GM12864 (cell line): ENCODE measurements at regions not wholly inside any gene's neighbourhood (a gene's known extent, or its start where the extent isn't known, plus 50 kb on each side); places are given as distances from the start of the nearest gene placed in this dataset.
"Not testable (repeated sequence)": the region's sequence is repeated elsewhere in the genome, so short reads cannot be mapped to it uniquely, and the experiment has no call there.

ENCODE experiments used
- DNase-seq: peaks from one replicate; pipeline ENCODE4 v3.0.0-alpha.2; 2011; ENCODE audit warnings: low read depth
- H3K4me3 ChIP-seq: 2 replicates; pipeline ENCODE4 v1.5.1; 2011; ENCODE audit warnings: mild to moderate bottlenecking, low read depth, low read length, control low read depth
- TF ChIP-seq, protein P1 (sequence below): IDR thresholded peaks from 2 replicates; pipeline ENCODE4 v1.5.1; 2011; ENCODE audit warnings: low read depth, mild to moderate bottlenecking, moderate library complexity, low read length, control low read depth, inconsistent platforms; ENCODE audit errors: missing control alignments

DNA sequence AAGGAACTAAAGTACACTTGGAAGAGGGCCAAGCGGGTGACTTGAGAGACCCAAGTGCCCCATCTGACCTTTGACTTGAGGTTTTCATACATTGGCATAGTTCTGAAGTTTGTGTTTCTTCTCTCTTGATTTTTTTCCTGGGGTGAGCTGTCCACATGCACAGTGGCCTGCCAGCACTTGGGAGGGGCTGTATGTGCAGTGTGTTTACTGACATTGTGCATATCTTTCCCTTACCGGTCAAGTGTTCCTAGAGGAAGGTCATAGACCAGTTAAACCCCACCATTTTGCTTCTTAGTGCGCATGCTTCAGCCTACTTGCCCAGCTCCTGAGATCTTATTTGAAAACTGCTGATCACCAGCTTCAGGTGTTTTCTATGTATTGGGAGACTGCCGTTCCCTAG is 435.2 kb upstream of the KAZN start:
- DNase-seq = no peak

DNA sequence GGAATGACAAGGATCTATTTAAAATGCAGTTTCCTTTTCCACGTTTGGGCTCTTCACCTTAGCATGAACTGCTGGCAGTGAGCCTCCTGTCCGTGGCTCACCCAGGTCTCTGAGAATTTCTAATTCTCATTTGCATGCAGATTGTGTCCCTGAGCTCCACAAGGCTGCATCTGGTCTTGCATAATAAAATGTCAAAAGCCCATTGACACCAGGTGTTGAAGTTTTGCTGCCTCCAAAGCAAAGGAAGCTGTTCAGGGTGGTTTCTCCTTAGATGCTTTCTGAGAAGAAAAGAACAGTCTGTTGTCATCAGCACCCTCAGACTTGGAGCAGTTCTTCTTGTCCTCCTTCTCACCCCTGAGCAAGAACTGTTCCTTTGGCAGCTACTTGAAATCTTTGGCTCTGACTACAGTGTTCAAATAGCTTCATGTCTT is 433.1 kb upstream of the KAZN start:
- no peak overlapping the region for H3K4me3 ChIP-seq
- no peak for DNase-seq
- TF ChIP-seq, protein P1, sequence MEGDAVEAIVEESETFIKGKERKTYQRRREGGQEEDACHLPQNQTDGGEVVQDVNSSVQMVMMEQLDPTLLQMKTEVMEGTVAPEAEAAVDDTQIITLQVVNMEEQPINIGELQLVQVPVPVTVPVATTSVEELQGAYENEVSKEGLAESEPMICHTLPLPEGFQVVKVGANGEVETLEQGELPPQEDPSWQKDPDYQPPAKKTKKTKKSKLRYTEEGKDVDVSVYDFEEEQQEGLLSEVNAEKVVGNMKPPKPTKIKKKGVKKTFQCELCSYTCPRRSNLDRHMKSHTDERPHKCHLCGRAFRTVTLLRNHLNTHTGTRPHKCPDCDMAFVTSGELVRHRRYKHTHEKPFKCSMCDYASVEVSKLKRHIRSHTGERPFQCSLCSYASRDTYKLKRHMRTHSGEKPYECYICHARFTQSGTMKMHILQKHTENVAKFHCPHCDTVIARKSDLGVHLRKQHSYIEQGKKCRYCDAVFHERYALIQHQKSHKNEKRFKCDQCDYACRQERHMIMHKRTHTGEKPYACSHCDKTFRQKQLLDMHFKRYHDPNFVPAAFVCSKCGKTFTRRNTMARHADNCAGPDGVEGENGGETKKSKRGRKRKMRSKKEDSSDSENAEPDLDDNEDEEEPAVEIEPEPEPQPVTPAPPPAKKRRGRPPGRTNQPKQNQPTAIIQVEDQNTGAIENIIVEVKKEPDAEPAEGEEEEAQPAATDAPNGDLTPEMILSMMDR = no peak

More for the DNA sequence above, 435.2 kb upstream of the KAZN start:
- H3K4me3 ChIP-seq = no peak overlapping the region
- TF ChIP-seq, protein P1 = no peak

DNA sequence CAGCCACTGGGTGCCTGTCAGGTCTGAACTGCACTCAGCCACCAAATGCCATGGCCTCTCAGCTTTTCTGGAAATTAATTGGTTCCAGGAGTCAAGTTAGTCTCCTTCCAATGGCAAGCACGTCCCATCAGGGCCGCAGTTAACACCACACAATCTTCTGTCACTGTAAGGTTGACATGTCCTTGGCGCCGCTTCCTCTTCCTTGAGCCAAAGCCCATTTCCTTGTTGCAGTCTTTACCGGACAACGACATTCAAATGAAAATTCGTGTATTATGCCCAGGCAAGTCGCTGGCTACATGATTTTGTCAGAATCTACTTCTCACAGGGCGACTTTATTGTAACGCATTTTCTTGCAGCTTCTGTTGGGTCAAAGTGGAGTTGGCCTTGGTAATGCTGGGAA is 430.6 kb upstream of the KAZN start:
- DNase-seq = no peak
- no peak overlapping the region for H3K4me3 ChIP-seq
- TF ChIP-seq, protein P1 = no peak

DNA sequence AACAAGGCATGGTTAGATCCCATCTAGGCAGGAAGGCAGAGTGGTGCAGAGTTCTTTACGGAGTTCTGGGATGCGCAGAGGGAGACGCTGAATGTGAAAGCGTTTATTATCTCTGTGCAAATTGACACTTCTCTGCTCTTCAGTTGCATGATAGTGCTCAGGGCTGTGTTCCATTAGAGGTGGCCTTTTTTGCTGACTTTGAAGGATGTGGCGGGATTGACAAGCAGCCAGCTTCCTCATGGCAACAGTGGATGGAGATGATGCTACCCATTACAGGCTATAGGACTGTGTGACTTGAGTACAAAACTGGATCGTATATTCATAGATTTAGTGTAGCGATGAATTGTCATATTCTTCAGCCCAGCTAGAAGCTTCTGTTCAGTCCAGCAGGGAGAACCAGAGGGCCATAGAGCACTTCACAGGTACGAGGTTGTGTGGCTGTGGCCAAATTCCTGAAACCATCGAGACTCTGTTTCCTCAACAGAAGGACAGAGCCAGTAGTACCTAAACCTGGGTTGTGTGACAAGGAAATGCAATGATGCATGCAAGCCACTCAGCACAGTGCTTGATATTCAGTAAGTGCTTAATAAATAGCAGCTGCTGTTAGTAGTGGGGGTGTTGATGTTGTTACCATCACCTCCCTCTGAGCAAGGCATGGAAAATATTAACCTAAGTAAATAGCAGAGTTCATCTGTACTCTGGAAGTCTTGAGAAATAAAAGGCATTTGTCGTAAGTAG is 430.0 kb upstream of the KAZN start:
- TF ChIP-seq, protein P1 = no peak
- no peak for DNase-seq
- no peak overlapping the region for H3K4me3 ChIP-seq

DNA sequence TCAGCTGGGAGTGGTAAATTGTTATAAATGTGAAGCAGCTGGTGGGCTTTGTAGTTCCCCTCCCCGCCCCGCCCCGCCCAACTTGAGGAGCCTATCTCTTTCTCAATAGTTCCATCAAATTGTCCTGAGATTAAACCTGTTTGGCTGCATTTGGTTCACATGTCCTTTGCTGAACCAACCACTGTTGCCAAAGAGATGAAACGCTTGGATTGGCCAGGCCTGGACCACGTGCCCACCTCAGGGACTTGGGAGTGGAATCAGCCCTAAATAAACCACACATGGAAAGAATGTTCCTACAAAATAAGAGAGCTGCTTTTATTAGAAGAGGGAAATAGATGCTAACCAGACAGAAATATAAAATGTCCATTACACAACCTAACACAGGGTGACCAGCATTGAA is 424.9 kb upstream of the KAZN start:
- TF ChIP-seq, protein P1 = no peak
- H3K4me3 ChIP-seq = no peak overlapping the region
- DNase-seq = no peak

DNA sequence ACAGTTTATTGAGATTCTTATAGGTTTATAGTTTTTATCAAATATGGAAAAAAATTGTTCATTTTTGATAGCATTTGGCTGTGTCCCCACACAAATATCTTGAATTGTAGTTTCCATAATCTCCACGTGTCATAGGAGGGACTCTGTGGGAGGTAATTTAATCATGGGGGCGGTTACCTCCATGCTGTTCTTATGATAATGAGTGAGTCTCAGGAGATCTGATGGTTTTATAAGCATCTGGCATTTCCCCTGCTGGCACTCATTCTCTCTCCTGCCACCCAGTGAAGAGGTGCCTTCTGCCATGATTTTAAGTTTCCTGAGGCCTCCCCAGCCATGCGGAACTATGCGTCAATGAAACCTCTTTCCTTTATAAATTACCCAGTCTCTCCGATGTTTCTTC is 420.6 kb upstream of the KAZN start:
- H3K4me3 ChIP-seq, DNase-seq: not testable (repeated sequence)

DNA sequence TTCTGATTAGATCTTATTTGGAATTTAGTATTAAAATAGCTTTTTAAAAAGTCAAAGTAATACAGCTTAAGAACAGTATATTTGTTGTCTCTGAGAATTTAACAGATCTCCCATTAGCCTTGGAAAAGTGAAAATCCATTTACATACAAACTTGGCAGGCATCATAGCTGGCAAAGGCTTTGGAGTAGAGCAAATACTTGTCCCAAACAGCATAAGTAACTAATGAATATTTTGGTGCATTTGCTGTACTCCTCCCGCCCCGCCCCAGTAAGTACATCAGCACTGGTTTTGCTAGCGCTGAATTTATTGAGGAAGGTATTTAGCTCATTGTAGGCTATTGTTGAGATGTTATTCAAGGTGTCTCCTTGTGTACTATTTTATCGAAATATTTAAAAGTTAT is 417.7 kb upstream of the KAZN start:
- no peak for DNase-seq
- no peak overlapping the region for H3K4me3 ChIP-seq
- TF ChIP-seq, protein P1 = no peak
